ENCODE measurements at regions not wholly inside any gene's neighbourhood (a gene's known extent, or its start where the extent isn't known, plus 50 kb on each side); places are given as distances from the start of the nearest gene placed in this dataset.

DNA sequence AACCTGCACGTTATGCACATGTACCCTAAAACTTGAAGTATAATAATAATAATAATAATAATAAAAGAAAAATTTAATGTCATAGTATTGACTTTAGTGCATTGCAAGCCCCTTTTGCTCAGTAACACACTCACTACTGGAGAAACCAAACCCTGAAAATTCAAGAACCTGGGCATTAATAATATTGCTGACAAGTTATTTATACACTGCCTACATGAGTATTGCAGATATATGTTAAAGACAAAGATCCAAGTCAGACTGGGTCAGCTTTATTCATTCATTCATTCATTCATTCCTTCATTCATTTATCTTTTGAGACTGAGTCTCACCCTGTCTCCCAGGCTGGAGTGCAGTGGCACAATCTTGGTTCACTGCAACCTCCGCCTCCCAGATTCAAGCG is 1711.2 kb downstream of the TP53TG3F start:
- TF ChIP-seq, protein P1, sequence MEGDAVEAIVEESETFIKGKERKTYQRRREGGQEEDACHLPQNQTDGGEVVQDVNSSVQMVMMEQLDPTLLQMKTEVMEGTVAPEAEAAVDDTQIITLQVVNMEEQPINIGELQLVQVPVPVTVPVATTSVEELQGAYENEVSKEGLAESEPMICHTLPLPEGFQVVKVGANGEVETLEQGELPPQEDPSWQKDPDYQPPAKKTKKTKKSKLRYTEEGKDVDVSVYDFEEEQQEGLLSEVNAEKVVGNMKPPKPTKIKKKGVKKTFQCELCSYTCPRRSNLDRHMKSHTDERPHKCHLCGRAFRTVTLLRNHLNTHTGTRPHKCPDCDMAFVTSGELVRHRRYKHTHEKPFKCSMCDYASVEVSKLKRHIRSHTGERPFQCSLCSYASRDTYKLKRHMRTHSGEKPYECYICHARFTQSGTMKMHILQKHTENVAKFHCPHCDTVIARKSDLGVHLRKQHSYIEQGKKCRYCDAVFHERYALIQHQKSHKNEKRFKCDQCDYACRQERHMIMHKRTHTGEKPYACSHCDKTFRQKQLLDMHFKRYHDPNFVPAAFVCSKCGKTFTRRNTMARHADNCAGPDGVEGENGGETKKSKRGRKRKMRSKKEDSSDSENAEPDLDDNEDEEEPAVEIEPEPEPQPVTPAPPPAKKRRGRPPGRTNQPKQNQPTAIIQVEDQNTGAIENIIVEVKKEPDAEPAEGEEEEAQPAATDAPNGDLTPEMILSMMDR (IDR thresholded peaks at IDR 0.05; ENCODE audit: insufficient read depth, low read depth, low read length): no peak
- no peak for TF ChIP-seq EZH2 (IDR thresholded peaks at IDR 0.05; ENCODE audit: insufficient read depth, low read length)

All from astrocyte (in vitro differentiated cells and primary cell).